ENCODE measurements at regions not wholly inside any gene's neighbourhood (a gene's known extent, or its start where the extent isn't known, plus 50 kb on each side); places are given as distances from the start of the nearest gene placed in this dataset.
A peak's percentile ranks its signal among the peaks of the same experiment; 100 is the strongest.

DNA sequence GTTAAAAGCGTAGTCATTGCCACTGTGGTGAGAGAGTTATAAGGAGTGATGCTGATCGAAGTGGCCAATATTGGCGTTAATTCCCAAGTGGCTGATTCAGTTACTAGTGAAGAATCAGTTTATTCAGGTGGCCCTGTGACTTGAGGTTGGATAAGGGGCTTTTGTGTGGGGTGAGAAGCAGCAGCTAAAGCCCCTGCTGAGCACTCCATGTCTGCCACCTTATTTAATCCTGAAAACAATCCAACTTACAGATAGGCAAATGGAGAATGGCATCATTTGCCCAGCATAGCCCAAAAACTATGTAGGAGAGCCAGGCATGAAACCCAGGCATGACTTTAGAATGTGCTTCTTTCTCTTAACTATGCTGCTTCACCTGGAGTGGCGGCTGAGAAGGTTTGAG is 222.8 kb upstream of the KLF6 start:
- no peak for DNase-seq (ENCODE audit: low read depth)

DNA sequence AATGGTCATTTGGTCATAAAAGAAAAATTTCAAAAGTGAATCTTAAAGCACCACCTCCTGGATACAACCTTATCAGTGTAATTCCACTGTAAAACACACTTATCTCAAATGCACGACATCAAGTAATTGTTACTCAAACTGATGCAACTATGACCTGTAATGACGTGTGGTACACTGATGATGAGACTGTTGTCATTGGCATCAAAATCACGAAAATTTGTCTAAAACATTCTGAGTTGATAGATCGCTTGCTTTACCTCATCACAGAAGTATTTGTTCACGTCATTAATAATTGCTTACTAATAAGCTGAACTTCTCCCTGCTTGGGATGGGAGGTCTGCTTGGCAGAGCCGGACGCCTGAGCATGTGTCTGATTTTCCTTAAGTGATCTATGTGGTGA is 221.8 kb upstream of the KLF6 start:
- no peak for DNase-seq (ENCODE audit: low read depth)

DNA sequence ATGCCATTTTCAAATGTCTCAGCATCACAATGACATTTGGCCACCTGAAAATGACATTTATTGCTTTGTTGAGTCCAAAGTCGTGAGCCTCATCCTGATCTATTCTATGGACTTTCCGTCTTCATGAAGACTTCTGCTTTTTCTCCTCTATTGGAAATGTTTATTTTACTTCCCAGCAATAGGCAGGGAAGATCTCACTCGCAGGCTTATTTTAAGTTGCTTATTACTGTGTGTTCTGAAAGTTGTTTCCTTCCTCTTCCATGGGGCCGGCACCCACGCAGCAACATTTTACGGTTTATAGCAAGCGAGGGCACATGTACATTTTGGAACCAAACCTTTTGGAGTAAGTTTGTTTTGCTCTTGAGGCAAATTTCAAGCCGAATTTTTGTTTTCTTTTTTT is 221.0 kb upstream of the KLF6 start:
- DNase-seq (ENCODE audit: low read depth), result no peak

DNA sequence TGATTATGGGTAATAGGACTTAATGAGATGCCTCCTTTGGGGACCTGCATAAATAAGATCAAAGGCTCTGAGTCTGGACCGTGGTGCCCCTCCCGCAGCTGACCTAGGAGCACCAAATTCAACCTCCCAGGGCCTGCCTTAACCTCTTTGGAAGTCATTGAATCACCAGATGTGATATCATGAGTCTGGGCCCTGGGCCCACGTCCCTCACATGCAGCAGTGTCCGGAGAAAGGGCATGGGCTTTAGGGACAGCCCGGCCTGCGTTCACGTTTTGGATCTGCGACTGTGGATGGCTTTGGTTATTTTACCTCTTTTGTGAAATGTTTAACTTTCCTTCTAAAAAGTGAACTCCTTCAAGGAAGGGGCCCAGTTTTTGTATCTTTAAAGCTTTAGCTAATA is 220.0 kb upstream of the KLF6 start:
- DNase-seq (ENCODE audit: low read depth), result no peak

DNA sequence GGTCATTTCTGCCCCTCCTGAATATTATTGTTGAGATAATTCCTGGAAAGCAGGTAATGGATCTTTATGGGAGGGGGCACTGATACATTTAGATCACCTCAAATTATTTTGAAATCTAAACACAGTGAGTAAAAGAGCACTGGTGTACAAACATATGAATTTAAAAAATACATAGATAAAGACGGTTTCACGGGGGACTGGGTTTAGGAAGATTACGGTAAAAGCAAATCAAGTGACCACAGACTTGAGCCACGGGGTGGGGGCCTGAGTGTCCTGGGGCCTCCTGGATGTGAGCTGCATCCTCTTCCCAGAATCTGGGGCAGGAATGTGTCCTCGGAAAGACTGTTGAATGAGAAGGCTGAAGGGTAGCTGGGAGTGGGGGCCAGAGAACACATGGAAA is 219.1 kb upstream of the KLF6 start:
- no peak for DNase-seq (ENCODE audit: low read depth)

DNA sequence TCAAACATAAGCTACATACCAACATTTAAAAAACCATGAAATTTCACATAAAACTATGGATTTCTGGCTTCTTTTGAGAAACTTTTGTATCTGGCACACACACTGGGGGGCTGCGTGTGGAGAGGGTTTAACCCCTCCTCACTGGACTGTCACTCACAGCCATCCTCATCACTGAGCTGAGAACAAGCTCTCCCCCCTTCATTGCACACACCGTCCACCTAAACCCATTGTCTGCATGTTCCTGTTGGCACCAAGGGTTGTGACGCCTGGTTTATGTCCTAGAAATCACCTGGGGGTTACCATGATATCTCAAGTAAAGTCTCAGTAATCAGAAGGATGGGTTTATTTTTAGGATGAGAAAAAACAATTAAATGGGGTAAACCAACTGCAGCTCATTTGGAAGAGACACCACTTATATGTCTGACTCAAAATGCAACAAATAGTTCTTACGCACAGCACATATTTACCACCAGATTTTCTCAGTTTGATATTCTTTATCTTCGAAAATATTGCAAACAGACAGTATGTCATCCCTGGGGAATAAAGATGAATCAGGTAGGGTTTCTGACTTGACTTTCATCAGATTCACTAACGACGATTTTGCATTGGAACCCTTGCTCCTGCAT is 218.5 kb upstream of the KLF6 start:
- DNase-seq (ENCODE audit: low read depth), result no peak

DNA sequence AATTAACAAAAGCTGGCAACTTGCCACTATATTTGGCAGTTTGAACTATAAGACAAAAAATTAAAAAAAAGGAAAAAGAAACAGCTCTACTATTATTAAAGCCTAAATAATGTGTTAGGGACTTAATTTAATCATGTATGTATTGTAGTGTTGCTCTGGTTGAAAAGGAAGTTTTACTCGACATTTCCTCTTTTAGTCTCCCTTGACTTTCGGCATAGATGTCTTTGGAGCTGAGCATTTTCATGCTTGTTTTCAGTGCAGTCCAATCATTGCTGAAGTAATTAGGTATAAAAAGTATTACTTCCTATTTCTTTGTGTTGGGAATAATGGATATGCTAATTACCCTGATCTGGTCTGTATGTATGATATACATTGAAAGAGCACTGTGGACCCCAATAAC is 216.8 kb upstream of the KLF6 start:
- no peak for DNase-seq (ENCODE audit: low read depth)

DNA sequence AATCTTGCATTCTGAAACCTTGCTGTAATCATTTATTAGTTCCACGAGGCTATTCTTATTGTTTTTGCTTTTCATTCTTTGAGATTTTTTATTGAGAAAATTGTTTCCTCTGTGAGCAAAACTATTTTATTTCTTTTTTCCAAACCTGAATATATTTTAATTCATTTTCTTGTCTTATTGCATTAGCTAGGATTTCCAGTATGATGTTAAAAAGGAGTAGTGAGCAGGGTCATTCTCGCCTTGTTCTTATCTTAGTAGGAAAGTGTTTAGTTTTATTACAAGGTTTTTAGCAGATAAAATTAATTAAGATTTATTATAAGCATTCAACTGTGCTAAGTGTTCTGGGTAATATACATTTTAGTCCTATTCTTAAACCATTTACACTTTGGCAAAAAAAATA is 214.6 kb upstream of the KLF6 start:
- no peak for DNase-seq (ENCODE audit: low read depth)

DNA sequence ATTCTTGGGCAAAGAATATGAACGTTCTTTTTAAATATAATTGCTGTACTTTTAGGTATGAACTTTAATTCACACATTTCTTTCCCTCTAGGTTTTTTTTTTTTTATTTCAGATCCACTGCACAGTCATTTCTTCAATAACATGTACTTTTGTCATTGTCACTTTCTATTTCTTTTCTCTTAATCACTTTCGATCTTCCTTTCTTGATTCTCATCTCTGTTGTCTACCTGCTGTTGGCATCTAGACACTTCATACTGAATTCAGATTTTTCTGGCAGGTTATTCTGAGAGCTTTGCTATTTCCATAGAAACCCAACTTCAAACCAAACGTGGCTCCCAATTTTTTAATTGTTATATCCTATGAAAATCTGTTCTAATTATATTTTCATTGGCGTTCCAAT is 211.7 kb upstream of the KLF6 start:
- no peak for DNase-seq (ENCODE audit: low read depth)

DNA sequence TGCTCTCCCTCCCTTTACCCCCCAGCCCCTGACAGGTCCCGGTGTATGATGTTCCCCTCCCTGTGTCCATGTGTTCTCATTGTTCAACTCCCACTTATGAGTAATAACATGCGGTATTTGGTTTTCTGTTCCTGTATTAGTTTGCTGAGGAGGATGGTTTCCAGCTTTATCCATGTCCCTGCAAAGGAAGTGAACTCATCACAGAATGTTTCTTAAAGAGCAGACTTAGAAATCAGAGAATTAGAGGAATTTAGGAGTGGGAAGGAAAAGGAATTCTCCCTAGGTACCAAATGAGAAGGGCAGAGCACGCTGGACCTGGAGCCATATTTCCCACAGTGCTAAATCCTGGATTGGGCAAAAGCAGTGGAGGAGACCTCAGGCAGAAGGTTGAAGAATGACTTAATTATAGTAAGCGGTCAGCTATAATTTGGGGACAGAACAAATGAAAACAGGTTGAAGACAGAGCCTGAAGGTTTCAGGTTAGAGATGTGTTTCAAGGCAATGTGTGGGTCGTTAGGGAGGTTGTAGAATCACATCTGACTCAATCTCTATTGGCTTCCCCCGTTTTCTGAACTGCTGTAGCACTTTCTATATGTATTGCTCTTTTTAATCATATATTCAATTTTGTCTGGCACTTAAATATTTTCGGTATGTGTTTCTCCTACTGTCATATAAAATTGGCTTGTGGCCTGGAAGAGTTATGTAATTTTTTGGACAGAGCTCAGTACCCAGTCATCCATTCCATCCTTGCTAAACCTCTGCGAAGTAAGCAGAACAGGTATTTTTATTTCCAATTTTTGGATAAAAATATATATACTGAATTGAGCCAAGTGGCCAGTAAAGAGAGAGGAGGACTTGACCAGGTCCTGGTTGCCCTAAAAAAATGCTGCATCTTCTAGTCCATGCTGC is 210.5 kb upstream of the KLF6 start:
- peak; percentile 23 for DNase-seq (ENCODE audit: low read depth)

DNA sequence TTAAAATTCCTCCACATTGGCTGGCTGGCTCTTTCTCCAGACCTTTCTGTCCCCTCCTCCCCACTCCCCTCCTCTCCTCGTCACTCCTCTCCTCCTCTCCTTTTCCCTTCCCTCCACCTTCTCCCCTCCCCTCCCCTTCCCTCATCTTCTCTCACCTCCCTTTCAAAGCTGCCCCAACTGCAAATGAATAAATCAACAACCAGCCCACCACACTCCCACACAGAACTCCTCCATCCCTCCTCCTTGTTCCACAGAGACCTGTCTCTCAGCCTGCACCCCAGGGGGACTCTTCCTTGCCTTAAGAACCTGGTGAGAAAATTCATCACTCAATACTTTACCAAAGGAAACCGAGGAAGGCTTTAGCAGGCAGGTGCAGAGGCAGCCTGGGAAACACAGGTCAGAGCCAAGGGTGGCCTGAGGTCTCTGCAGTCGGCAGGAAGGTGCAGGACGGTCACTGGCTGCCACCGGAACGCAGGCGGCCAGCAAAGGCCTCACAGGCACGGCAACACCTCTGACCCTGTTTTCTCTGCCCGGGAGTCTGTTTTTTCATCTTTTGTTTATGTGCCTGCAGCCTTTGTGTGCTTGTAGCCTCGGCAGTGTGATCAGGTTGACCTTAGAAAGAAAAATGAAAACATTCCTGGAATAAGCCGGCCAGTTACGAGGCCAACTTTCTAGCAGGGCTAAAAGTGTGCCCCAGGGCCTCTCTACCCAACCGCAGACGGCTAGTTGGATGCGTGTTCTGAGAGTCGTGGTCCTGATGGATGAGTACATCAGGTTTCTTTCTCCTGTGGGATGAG is 207.6 kb upstream of the KLF6 start:
- DNase-seq (ENCODE audit: low read depth), result no peak

DNA sequence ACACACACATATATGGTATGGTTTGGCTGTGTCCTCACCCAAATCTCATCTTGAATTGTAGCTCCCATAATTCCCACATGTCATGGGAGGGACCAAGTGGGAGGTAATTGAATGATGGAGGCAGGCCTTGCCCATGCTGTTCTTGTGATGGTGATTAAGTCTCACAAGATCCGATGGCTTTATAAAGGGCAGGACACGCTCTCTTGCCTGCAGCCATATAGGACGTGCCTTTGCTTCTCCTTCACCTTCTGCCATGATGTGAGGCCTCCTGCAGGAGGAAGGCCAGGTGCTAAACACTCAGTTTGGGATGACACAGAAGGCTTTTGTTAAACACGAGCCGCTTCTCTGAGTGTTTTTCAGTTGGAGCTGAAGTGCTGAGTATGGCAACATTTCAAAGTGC is 205.3 kb upstream of the KLF6 start:
- no peak for DNase-seq (ENCODE audit: low read depth)

DNA sequence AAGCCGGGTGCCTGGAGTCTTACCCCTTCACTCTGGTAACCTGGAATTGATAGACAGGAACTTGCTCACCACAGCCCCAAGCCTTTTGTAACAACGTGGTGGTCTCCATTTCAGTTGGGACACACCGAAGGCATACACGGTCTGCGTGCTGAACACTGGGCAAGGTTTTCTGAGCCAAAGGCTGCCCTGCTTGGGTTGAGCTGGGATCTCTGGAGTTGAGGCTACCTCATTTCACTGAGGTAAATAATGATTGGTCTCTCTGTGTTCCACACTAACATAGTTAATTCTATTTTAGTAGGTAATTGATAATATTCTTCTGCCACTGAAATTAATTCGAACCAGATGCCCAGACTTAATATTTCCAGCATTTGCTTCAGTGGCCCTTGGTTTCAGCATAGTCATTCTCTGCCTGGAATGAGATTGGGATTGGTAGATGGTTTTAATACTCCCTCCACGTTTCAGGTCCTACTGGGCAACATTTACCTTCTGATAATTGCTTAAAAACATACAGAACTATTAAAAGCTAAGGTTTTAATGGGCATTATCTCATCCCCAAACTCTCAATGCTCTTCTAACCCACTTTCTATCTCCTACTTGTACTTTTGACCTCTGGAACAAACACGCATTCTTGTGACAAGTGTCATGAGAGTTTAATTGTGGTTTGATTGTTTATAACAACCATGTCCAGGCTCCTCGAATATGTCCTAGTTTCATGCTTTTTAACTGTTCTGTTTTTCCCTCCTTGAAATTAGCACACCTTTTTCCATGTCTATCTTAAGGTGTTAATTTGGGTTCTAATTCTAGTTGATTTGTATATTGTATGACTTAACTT is 202.3 kb upstream of the KLF6 start:
- peak; percentile 23 for DNase-seq (ENCODE audit: low read depth)

DNA sequence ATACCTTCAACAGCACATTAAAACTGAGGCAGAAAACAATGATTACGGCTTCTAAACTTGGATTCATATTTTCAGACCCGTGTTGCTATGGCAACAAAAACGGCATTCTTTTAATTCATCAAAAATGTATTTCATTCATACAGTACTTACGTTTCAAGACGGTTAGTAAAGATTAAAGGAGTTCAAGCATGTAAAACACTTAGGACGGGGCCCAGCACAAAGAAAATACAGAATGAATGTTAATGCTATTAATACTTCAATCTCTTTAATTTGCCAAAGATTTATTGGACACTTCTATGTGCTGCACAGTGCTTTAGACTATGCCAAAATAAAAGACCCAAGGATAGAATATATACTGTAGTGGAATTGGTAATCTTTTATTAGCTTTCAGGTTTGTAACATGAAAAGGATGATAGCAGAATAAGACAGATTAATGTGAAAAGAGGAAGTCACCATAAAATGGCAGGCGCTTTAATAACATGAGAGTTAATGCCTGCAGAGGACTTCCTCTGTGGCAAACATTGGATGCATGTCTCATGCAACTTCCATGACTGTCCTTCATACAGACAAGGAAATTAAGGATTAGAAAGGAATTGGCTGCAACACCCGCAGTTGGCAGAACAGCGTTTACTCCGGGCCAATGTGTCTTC is 201.6 kb upstream of the KLF6 start:
- no peak for DNase-seq (ENCODE audit: low read depth)

DNA sequence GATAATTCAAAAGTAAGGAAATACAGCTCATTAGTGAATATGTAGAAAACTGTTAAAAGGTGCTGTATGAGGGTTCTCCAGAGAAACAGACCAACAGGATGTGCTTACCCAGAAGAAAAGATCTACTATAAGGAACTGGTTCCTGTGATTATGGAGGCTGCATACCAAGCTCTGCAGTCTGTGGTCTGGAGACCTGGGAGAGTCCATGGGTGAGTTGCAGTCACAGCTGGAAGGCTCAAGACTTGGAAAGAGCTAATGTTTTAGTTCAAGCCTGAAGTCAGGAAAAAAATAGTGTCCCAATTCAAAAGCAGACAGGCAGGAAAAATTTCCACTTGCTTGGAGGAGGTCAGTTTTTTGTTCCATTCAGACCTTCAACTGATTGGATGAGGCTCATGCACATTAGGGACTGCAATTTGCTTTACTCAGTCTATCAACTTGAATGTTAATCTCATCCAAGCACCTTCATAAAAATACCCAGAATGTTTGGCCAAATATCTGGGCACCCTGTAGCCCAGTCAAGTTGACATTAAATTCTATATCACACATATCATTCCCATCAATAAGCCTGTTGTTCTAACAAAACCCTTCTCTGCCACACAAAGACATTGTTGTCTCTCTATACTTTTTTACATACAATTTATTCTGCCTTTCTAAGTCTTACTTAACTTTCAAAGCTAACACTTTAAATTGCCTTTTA is 197.9 kb upstream of the KLF6 start:
- DNase-seq (ENCODE audit: low read depth), result no peak

DNA sequence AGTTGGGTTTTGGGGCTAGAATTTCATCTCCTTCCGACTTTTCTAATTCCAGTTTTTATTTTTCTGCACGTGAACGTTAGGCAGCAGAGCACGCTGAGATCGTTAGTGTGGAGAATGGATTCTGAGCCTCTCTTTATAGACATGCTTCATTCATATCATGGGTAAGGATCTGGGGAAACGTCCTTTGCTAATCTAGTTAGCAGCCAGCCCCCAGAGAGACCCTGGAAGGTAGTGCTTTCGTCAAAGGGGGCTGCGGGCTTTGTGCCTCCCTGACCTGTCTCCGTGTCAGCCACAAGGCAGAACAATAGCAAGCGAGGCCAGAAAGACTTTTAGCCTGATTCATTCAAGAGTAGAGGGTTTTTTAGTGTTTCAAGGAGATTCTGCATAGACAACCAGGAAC is 196.3 kb upstream of the KLF6 start:
- no peak for DNase-seq (ENCODE audit: low read depth)

DNA sequence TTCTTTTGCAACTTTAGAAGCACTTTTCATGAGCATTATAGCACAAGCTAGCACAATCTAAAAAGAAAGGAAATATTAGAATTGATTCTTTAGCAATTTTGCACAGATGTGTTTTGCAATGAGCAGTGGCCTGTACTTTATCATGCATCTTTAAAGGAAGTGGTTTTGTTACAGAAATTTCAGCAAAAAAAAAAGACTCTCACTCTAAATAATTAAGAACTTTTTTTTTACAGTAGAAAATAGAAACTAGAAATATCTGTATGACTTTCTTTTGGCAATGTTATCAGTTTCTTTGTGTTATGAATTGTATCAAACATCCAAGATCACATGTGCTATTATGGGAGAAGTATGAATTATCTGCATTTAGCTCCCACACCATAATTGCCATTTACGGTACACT is 195.7 kb upstream of the KLF6 start:
- DNase-seq (ENCODE audit: low read depth), result no peak

DNA sequence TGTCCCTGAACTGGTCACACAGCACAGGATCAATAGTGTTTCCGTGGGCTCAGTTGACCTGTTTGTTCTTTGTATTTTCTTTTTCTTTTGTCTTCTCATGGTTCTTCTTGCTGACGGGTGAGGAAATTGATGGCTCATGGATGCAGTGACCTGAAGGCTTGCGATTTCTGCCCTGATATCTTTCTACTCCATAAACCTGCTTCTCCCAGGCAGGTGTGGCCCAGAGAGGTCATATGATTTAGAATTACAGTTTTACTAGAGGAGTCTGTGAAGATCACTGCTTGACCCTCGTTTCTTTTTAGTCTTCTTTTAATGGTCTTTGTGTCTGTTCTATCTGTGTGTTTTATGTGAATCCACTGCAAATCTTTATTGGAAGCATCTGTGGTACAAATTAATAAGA is 195.1 kb upstream of the KLF6 start:
- no peak for DNase-seq (ENCODE audit: low read depth)

DNA sequence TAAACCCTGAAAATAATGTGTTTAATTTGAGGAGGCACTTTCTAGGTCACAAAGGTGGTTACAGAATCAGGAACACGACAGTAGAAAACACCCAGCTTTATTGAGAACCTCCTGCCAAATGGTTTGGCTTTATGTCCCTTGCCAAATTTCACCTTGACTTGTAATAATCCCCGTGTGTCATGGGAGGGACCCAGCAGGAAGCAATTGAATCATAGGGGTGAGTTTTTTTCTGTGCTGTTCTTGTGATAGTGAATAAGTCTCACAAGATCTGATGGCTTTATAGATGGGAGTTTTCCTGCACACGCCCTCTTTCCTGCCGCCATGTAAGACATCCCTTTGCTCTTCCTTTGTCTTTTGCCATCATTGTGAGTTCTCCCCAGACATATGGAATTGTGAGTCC is 193.8 kb upstream of the KLF6 start:
- DNase-seq (ENCODE audit: low read depth), result no peak

DNA sequence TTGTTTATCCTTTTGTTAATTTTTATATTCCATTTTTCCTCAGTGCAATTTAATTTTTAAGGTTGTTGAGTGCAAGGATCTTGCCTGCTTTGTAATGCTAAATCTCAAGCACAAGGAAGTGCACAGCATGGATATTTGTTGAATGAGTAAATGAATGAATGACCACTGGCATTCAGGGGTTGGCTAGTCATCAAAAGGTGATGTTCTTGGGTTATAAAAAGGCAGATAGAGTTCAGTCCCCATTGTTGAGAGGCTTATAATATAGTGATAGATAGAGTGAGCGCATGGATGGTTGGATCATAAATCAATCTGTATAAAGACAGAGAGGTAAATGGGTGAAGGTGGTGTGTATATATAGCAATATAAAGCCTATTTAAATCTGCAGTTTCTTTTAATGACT is 193.2 kb upstream of the KLF6 start:
- DNase-seq (ENCODE audit: low read depth), result no peak

Data from myocyte (in vitro differentiated cells).